ENCODE measurements at regions not wholly inside any gene's neighbourhood (a gene's known extent, or its start where the extent isn't known, plus 50 kb on each side); places are given as distances from the start of the nearest gene placed in this dataset.
"Not testable (repeated sequence)": the region's sequence is repeated elsewhere in the genome, so short reads cannot be mapped to it uniquely, and the experiment has no call there.

GRCh38 chr9:33690143-33690933, 105.0 kb upstream of the PRSS3 start:
- no peak for DNase-seq (ENCODE audit: low read depth in 2 of 2)

GRCh38 chr9:33695299-33695698, 100.1 kb upstream of the PRSS3 start:
- DNase-seq (ENCODE audit: low read depth in 2 of 2): no peak

- no peak for DNase-seq (ENCODE audit: low read depth in 2 of 2)
Measured at GRCh38 chr9:33695856-33696255, 99.5 kb upstream of the PRSS3 start.

GRCh38 chr9:33697171-33697570, 98.2 kb upstream of the PRSS3 start:
- DNase-seq (ENCODE audit: low read depth in 2 of 2): no peak

- no peak for DNase-seq (ENCODE audit: low read depth in 2 of 2)
Measured at GRCh38 chr9:33698267-33698666, 97.1 kb upstream of the PRSS3 start.

GRCh38 chr9:33700940-33701339, 94.4 kb upstream of the PRSS3 start:
- DNase-seq (ENCODE audit: low read depth in 2 of 2): not testable (repeated sequence)

- no peak for DNase-seq (ENCODE audit: low read depth in 2 of 2)
Measured at GRCh38 chr9:33703430-33704102, 91.8 kb upstream of the PRSS3 start.

GRCh38 chr9:33705440-33705839, 89.9 kb upstream of the PRSS3 start:
- not testable (repeated sequence) for DNase-seq (ENCODE audit: low read depth in 2 of 2)

- DNase-seq (ENCODE audit: low read depth in 2 of 2): no peak
Measured at GRCh38 chr9:33708441-33708840, 86.9 kb upstream of the PRSS3 start.

- DNase-seq (ENCODE audit: low read depth in 2 of 2): no peak
Measured at GRCh38 chr9:33709269-33709668, 86.1 kb upstream of the PRSS3 start.

GRCh38 chr9:33711418-33711817, 83.9 kb upstream of the PRSS3 start:
- DNase-seq (ENCODE audit: low read depth in 2 of 2): not testable (repeated sequence)

- DNase-seq (ENCODE audit: low read depth in 2 of 2): no peak
Measured at GRCh38 chr9:33714989-33715388, 80.4 kb upstream of the PRSS3 start.

GRCh38 chr9:33718987-33719386, 76.4 kb upstream of the PRSS3 start:
- no peak for DNase-seq (ENCODE audit: low read depth in 2 of 2)

GRCh38 chr9:33719581-33720374, 75.6 kb upstream of the PRSS3 start:
- no peak for DNase-seq (ENCODE audit: low read depth in 2 of 2)

- peak; percentile 70 to 86 for DNase-seq (ENCODE audit: low read depth in 2 of 2)
Measured at GRCh38 chr9:33721674-33722358, 73.5 kb upstream of the PRSS3 start.

GRCh38 chr9:33722359-33722675, 73.0 kb upstream of the PRSS3 start:
- no peak for DNase-seq (ENCODE audit: low read depth in 2 of 2)

GRCh38 chr9:33728613-33729012, 66.7 kb upstream of the PRSS3 start:
- DNase-seq (ENCODE audit: low read depth in 2 of 2): no peak

- DNase-seq (ENCODE audit: low read depth in 2 of 2): no peak
Measured at GRCh38 chr9:33731142-33731541, 64.2 kb upstream of the PRSS3 start.

GRCh38 chr9:33731625-33732024, 63.7 kb upstream of the PRSS3 start:
- DNase-seq (ENCODE audit: low read depth in 2 of 2): no peak

GRCh38 chr9:33734247-33734940, 61.0 kb upstream of the PRSS3 start:
- DNase-seq (ENCODE audit: low read depth in 2 of 2): not testable (repeated sequence)
